ENCODE measurements at regions not wholly inside any gene's neighbourhood (a gene's known extent, or its start where the extent isn't known, plus 50 kb on each side); places are given as distances from the start of the nearest gene placed in this dataset.

- peak; percentile 32 to 43 for DNase-seq (ENCODE audit: low read depth in 2 of 2)
Measured at GRCh38 chr17:70636517-70637133, 467.3 kb downstream of the KCNJ2 start.

- DNase-seq (ENCODE audit: low read depth in 2 of 2): no peak
Measured at GRCh38 chr17:70642059-70642458, 472.7 kb downstream of the KCNJ2 start.

- no peak for DNase-seq (ENCODE audit: low read depth in 2 of 2)
Measured at GRCh38 chr17:70644096-70644495, 474.8 kb downstream of the KCNJ2 start.

- no peak for DNase-seq (ENCODE audit: low read depth in 2 of 2)
Measured at GRCh38 chr17:70646673-70647072, 477.3 kb downstream of the KCNJ2 start.

GRCh38 chr17:70648166-70648565 is 478.8 kb downstream of the KCNJ2 start:
- DNase-seq (ENCODE audit: low read depth in 2 of 2): no peak

GRCh38 chr17:70653850-70654249 is 484.5 kb downstream of the KCNJ2 start:
- DNase-seq (ENCODE audit: low read depth in 2 of 2): no peak

GRCh38 chr17:70654706-70655105 is 485.4 kb downstream of the KCNJ2 start:
- no peak for DNase-seq (ENCODE audit: low read depth in 2 of 2)

- no peak for DNase-seq (ENCODE audit: low read depth in 2 of 2)
Measured at GRCh38 chr17:70655176-70655958, 486.0 kb downstream of the KCNJ2 start.

- no peak for DNase-seq (ENCODE audit: low read depth in 2 of 2)
Measured at GRCh38 chr17:70658317-70658716, 489.0 kb downstream of the KCNJ2 start.

GRCh38 chr17:70658840-70659239 is 489.5 kb downstream of the KCNJ2 start:
- no peak for DNase-seq (ENCODE audit: low read depth in 2 of 2)

- DNase-seq (ENCODE audit: low read depth in 2 of 2): no peak
Measured at GRCh38 chr17:70661342-70662222, 492.2 kb downstream of the KCNJ2 start.

GRCh38 chr17:70668276-70668937 is 499.1 kb downstream of the KCNJ2 start:
- no peak for DNase-seq (ENCODE audit: low read depth in 2 of 2)

- no peak for DNase-seq (ENCODE audit: low read depth in 2 of 2)
Measured at GRCh38 chr17:70668938-70669778, 499.8 kb downstream of the KCNJ2 start.

- DNase-seq (ENCODE audit: low read depth in 2 of 2): no peak
Measured at GRCh38 chr17:70674061-70674460, 504.7 kb downstream of the KCNJ2 start.

- DNase-seq (ENCODE audit: low read depth in 2 of 2): no peak
Measured at GRCh38 chr17:70675070-70675590, 505.8 kb downstream of the KCNJ2 start.

GRCh38 chr17:70677783-70678647 is 508.7 kb downstream of the KCNJ2 start:
- DNase-seq (ENCODE audit: low read depth in 2 of 2): no peak

- DNase-seq (ENCODE audit: low read depth in 2 of 2): no peak
Measured at GRCh38 chr17:70678889-70679288, 509.6 kb downstream of the KCNJ2 start.

- no peak for DNase-seq (ENCODE audit: low read depth in 2 of 2)
Measured at GRCh38 chr17:70683936-70684335, 514.6 kb downstream of the KCNJ2 start.

GRCh38 chr17:70687421-70687820 is 518.1 kb downstream of the KCNJ2 start:
- DNase-seq (ENCODE audit: low read depth in 2 of 2): no peak

GRCh38 chr17:70691150-70691549 is 521.8 kb downstream of the KCNJ2 start:
- DNase-seq (ENCODE audit: low read depth in 2 of 2): no peak

Measured in dermis microvascular lymphatic vessel endothelial cell (primary cell).